HepG2 (cell line): ENCODE measurements at regions not wholly inside any gene's neighbourhood (a gene's known extent, or its start where the extent isn't known, plus 50 kb on each side); places are given as distances from the start of the nearest gene placed in this dataset.

Experiments used
- HNRNPUL1 ChIP-seq: fragments of 200-400 bp; formaldehyde crosslinking; IDR thresholded peaks from 2 replicates; pipeline ENCODE4 v1.6.1; 2017; ENCODE audit warnings: low read depth, mild to moderate bottlenecking, low read length, moderate library complexity
- RNF2 ChIP-seq: fragments of 450-650 bp; conservative IDR thresholded peaks from 2 replicates; pipeline ENCODE4 v1.6.1; 2016; ENCODE audit warnings: low read depth
- SMC3 ChIP-seq: IDR thresholded peaks from 2 replicates; pipeline ENCODE4 v1.6.1; 2011; ENCODE audit warnings: low read length, improper control_type of control experiment
- ZFP82 ChIP-seq: sonication (generic); formaldehyde crosslinking; IDR thresholded peaks from 2 replicates; pipeline ENCODE4 v1.5.1; 2020; ENCODE audit warnings: mild to moderate bottlenecking, missing genetic modification reagents, borderline replicate concordance
- TF ChIP-seq, protein P1 (sequence below): sonication (generic); formaldehyde crosslinking; IDR thresholded peaks from 2 replicates; pipeline ENCODE4 v1.5.1; 2020; ENCODE audit warnings: missing genetic modification reagents, mild to moderate bottlenecking, borderline replicate concordance
- TF ChIP-seq, protein P2 (sequence below): sonication (generic); formaldehyde crosslinking; IDR thresholded peaks from 2 replicates; pipeline ENCODE4 v1.5.0; 2020; ENCODE audit warnings: mild to moderate bottlenecking, missing genetic modification reagents, moderate library complexity

DNA sequence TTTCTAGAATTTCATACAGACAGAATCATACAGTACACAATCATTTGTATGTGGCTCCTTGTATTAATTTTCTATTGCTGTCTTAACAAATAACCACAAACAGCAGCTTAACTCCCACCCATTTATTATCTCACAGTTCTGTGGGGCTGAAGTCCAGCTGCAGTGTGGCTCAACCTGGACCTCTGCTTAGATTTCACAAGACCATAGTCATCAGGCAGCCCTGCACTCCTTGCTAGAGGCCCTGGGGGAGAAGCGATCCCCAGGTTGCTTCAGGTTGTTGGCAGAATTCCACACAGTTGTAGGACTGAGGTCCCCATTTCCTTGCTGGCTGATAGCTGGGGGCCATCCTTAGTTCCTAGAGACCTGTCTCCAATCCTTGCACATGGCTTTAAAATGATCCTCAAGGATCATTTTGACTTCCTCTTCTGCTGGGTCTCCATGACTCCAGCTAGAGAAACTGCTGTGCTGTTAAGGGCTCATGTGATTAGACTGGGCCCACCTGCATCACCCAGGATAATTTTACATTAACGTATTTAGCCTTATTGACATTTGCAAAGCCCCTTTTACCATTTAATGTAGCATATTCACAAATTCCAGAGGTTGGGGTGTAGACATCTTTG lies 60.9 kb upstream of the SMAD1 start:
- TF ChIP-seq RNF2 (no peak), ZFP82 (CRISPR knock-in tag) (no peak), HNRNPUL1 (no peak), SMC3 (no peak)
- TF ChIP-seq, protein P1, sequence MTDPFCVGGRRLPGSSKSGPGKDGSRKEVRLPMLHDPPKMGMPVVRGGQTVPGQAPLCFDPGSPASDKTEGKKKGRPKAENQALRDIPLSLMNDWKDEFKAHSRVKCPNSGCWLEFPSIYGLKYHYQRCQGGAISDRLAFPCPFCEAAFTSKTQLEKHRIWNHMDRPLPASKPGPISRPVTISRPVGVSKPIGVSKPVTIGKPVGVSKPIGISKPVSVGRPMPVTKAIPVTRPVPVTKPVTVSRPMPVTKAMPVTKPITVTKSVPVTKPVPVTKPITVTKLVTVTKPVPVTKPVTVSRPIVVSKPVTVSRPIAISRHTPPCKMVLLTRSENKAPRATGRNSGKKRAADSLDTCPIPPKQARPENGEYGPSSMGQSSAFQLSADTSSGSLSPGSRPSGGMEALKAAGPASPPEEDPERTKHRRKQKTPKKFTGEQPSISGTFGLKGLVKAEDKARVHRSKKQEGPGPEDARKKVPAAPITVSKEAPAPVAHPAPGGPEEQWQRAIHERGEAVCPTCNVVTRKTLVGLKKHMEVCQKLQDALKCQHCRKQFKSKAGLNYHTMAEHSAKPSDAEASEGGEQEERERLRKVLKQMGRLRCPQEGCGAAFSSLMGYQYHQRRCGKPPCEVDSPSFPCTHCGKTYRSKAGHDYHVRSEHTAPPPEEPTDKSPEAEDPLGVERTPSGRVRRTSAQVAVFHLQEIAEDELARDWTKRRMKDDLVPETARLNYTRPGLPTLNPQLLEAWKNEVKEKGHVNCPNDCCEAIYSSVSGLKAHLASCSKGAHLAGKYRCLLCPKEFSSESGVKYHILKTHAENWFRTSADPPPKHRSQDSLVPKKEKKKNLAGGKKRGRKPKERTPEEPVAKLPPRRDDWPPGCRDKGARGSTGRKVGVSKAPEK (CRISPR knock-in tag), result no peak
- TF ChIP-seq, protein P2, sequence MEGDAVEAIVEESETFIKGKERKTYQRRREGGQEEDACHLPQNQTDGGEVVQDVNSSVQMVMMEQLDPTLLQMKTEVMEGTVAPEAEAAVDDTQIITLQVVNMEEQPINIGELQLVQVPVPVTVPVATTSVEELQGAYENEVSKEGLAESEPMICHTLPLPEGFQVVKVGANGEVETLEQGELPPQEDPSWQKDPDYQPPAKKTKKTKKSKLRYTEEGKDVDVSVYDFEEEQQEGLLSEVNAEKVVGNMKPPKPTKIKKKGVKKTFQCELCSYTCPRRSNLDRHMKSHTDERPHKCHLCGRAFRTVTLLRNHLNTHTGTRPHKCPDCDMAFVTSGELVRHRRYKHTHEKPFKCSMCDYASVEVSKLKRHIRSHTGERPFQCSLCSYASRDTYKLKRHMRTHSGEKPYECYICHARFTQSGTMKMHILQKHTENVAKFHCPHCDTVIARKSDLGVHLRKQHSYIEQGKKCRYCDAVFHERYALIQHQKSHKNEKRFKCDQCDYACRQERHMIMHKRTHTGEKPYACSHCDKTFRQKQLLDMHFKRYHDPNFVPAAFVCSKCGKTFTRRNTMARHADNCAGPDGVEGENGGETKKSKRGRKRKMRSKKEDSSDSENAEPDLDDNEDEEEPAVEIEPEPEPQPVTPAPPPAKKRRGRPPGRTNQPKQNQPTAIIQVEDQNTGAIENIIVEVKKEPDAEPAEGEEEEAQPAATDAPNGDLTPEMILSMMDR (CRISPR knock-in tag), result no peak
